Right cardiac atrium (tissue), 5 donors: ENCODE measurements at regions not wholly inside any gene's neighbourhood (a gene's known extent, or its start where the extent isn't known, plus 50 kb on each side); places are given as distances from the start of the nearest gene placed in this dataset.
"Not testable (repeated sequence)": the region's sequence is repeated elsewhere in the genome, so short reads cannot be mapped to it uniquely, and the experiment has no call there.

Source experiments
- ATAC-seq, 2 donors: fragments of 200-7000 bp; cut with Tn5 transposase; one replicate each; pipeline versions ENCODE4 v1.8.0 to v1.9.1; 2020; ENCODE audit warnings: moderate library complexity in 2 of 2, mild to moderate bottlenecking in 1 of 2
- DNase-seq, 3 donors: peaks; one replicate each; pipeline ENCODE4 v3.0.0-alpha.2; 2020
- H3K27ac ChIP-seq: one replicate; pipeline ENCODE4 v1.5.1; 2013; ENCODE audit warnings: mild to moderate bottlenecking, low read length, control low read depth, moderate library complexity
- H3K27me3 ChIP-seq: one replicate; pipeline ENCODE4 v1.6.1; 2013; ENCODE audit not compliant: control insufficient read depth, insufficient read depth
- H3K4me1 ChIP-seq: one replicate; pipeline ENCODE4 v1.6.1; 2013; ENCODE audit warnings: low read length; ENCODE audit not compliant: control insufficient read depth, insufficient read depth
- H3K4me3 ChIP-seq: one replicate; pipeline ENCODE4 v1.5.1; 2013; ENCODE audit warnings: low read length, control low read depth
- H3K9me3 ChIP-seq: one replicate; pipeline ENCODE4 v1.6.1; 2013; ENCODE audit warnings: low read length; ENCODE audit not compliant: control insufficient read depth
- WGBS: extraction: QIAGEN DNeasy Blood & Tissue Kit; methylation state at CpG from one replicate; pipeline ENCODE4 v1.1.7; 2013; 5-methylcytosine and 5-hydroxymethylcytosine counted together
- intact Hi-C, 4 donors: fragments of 100-400 bp; cut with DNase I; formaldehyde crosslinking; loops; one replicate each; pipeline versions ENCODE4 v1.11.0 to v1.14.0; 2022 to 2023
- donor health status: healthy with polysubstance abuse.
- donor health status: DM: no; HTN: yes; CAD: no.
- donor health status: DM: no; HTN: no; CAD: no.
- donor health status: DM: no; HTN: yes; CAD: no; lungs with severe emphysema.
- donor health status: DM: yes; HTN: yes; CAD: no.

- WGBS: 61% methylated on average over 6 of the region's 6 CpGs
- DNase-seq, H3K4me3 ChIP-seq, H3K27me3 ChIP-seq, intact Hi-C loops, H3K4me1 ChIP-seq, H3K9me3 ChIP-seq, H3K27ac ChIP-seq: not testable (repeated sequence)
- peak; percentile 86 to 89 for ATAC-seq
Observed at GRCh38 chr2:89836326-89836725, 1144.9 kb downstream of the RPIA start.

- intact Hi-C loops: no loop called here
- Histone ChIP-seq H3K27ac (no peak overlapping the region), H3K4me1 (no peaks in the 10 kb centered on the region), H3K27me3 (no peaks in the 10 kb centered on the region), H3K4me3 (no peak overlapping the region), H3K9me3 (peaks cover 2% of the 10 kb centered on the region)
- ATAC-seq (peak; percentile 61 to 62), DNase-seq (no peak)
- 63% methylated on average over 11 of the region's 11 CpGs for WGBS
Observed at GRCh38 chr2:89837962-89838625, 1146.6 kb downstream of the RPIA start.

GRCh38 chr2:89840175-89840574 lies 1148.7 kb downstream of the RPIA start:
- WGBS: 68% methylated on average over 9 of the region's 9 CpGs
- ATAC-seq: peak; percentile 58 to 62
- H3K4me3 ChIP-seq, intact Hi-C loops, H3K4me1 ChIP-seq, H3K9me3 ChIP-seq, DNase-seq, H3K27me3 ChIP-seq, H3K27ac ChIP-seq: not testable (repeated sequence)

- intact Hi-C loops, H3K27me3 ChIP-seq, H3K4me1 ChIP-seq, H3K9me3 ChIP-seq, H3K27ac ChIP-seq, H3K4me3 ChIP-seq: not testable (repeated sequence)
- DNase-seq (peak in 1 of 3 donors; percentile 17), ATAC-seq (peak; percentile 69 to 72)
- WGBS: 55% methylated on average over 10 of the region's 10 CpGs
Observed at GRCh38 chr2:89840781-89841475, 1149.5 kb downstream of the RPIA start.

- no peak overlapping the region for H3K27ac ChIP-seq
- intact Hi-C loops: no loop called here
- peaks cover 2% of the 10 kb centered on the region for H3K9me3 ChIP-seq
- ATAC-seq (no peak), DNase-seq (no peak)
- no peaks in the 10 kb centered on the region for H3K4me1 ChIP-seq
- H3K27me3 ChIP-seq: no peaks in the 10 kb centered on the region
- no peak overlapping the region for H3K4me3 ChIP-seq
- WGBS: 45% methylated on average over 3 of the region's 3 CpGs
Observed at GRCh38 chr2:89841476-89841840, 1150.0 kb downstream of the RPIA start.

GRCh38 chr2:89842180-89842908 lies 1150.9 kb downstream of the RPIA start:
- DNase-seq (no peak), ATAC-seq (no peak)
- Histone ChIP-seq H3K27ac (no peak overlapping the region), H3K27me3 (no peaks in the 10 kb centered on the region), H3K4me3 (no peak overlapping the region), H3K9me3 (peaks cover 2% of the 10 kb centered on the region), H3K4me1 (no peaks in the 10 kb centered on the region)
- 48% methylated on average over 9 of the region's 9 CpGs for WGBS
- intact Hi-C loops: no loop called here

GRCh38 chr2:89844221-89844943 lies 1152.9 kb downstream of the RPIA start:
- 46% methylated on average over 6 of the region's 6 CpGs for WGBS
- peaks cover 3% of the 10 kb centered on the region for H3K27me3 ChIP-seq
- intact Hi-C loops: no loop called here

GRCh38 chr2:89845532-89845931 lies 1154.1 kb downstream of the RPIA start:
- Histone ChIP-seq H3K9me3 (peaks cover 2% of the 10 kb centered on the region), H3K27me3 (peaks cover 3% of the 10 kb centered on the region), H3K27ac (no peak overlapping the region), H3K4me3 (no peak overlapping the region), H3K4me1 (no peaks in the 10 kb centered on the region)
- WGBS: 52% methylated on average over 6 of the region's 6 CpGs
- intact Hi-C loops: no loop called here
- no peak for ATAC-seq
- no peak for DNase-seq

More at GRCh38 chr2:89844221-89844943, 1152.9 kb downstream of the RPIA start:
- DNase-seq: peak in 1 of 3 donors; percentile 6
- H3K27ac ChIP-seq: no peak overlapping the region
- no peak for ATAC-seq
- peaks cover 2% of the 10 kb centered on the region for H3K9me3 ChIP-seq
- H3K4me3 ChIP-seq: no peak overlapping the region
- no peaks in the 10 kb centered on the region for H3K4me1 ChIP-seq

GRCh38 chr2:89848114-89848513 lies 1156.6 kb downstream of the RPIA start:
- H3K4me1 ChIP-seq: no peaks in the 10 kb centered on the region
- H3K27me3 ChIP-seq: peaks cover 7% of the 10 kb centered on the region
- H3K9me3 ChIP-seq: no peaks in the 10 kb centered on the region
- no peak overlapping the region for H3K27ac ChIP-seq
- intact Hi-C loops: no loop called here
- no peak overlapping the region for H3K4me3 ChIP-seq
- no peak for ATAC-seq
- no peak for DNase-seq
- whole genome bisulfite sequencing: 74% methylated on average over 3 of the region's 3 CpGs

- intact Hi-C loops: no loop called here
- Histone ChIP-seq H3K27ac (no peak overlapping the region), H3K9me3 (no peaks in the 10 kb centered on the region), H3K4me1 (no peaks in the 10 kb centered on the region), H3K4me3 (no peak overlapping the region), H3K27me3 (peaks cover 7% of the 10 kb centered on the region)
- 39% methylated on average over 2 of the region's 2 CpGs for WGBS
- DNase-seq (no peak), ATAC-seq (no peak)
Observed at GRCh38 chr2:89848763-89849368, 1157.4 kb downstream of the RPIA start.
